ENCODE measurements at regions not wholly inside any gene's neighbourhood (a gene's known extent, or its start where the extent isn't known, plus 50 kb on each side); places are given as distances from the start of the nearest gene placed in this dataset.
A peak's percentile ranks its signal among the peaks of the same experiment; 100 is the strongest.
"Not testable (repeated sequence)": the region's sequence is repeated elsewhere in the genome, so short reads cannot be mapped to it uniquely, and the experiment has no call there.

GRCh38 chr9:30534896-30535295 lies 1849.5 kb upstream of the ACO1 start:
- no peaks in the 10 kb centered on the region for H3K4me1 ChIP-seq (ENCODE audit: control insufficient read depth, insufficient read depth, low read length)
- H3K36me3 ChIP-seq (ENCODE audit: control insufficient read depth in 2 of 2, insufficient read depth in 1 of 2, low read length in 2 of 2) = no peaks in the 10 kb centered on the region
- H3K9me3 ChIP-seq (ENCODE audit: control insufficient read depth, insufficient read depth, low read depth, low read length) = no peaks in the 10 kb centered on the region
- no peak overlapping the region for H3K27ac ChIP-seq (ENCODE audit: extremely low read depth, low read depth, low read length)
- CTCF ChIA-PET = no interaction called here
- no peak overlapping the region for H3K4me3 ChIP-seq (ENCODE audit: low read depth, low read length)
- POLR2A ChIA-PET = no interaction called here
- TF ChIP-seq ZNF132 (tag by site-specific recombination; IDR thresholded peaks at IDR 0.05; ENCODE audit: borderline replicate concordance) (no peak), ZNF394 (tag by site-specific recombination; IDR thresholded peaks at IDR 0.05; ENCODE audit: borderline replicate concordance) (no peak)

- POLR2A ChIA-PET = no interaction called here
- no peak for TF ChIP-seq ZNF121 (tag by site-specific recombination; IDR thresholded peaks at IDR 0.05)
- peak; percentile 62 for TF ChIP-seq ZNF585B (tag by site-specific recombination; IDR thresholded peaks at IDR 0.05)
- no peaks in the 10 kb centered on the region for H3K4me1 ChIP-seq (ENCODE audit: control insufficient read depth, insufficient read depth, low read length)
These were observed 1847.9 kb upstream of the ACO1 start for GRCh38 chr9:30536494-30536893.

GRCh38 chr9:30539696-30540095 lies 1844.7 kb upstream of the ACO1 start:
- H3K4me3 ChIP-seq (ENCODE audit: low read depth, low read length); H3K36me3 ChIP-seq (ENCODE audit: control insufficient read depth in 2 of 2, insufficient read depth in 1 of 2, low read length in 2 of 2); POLR2A ChIA-PET; CTCF ChIA-PET; H3K9me3 ChIP-seq (ENCODE audit: control insufficient read depth, insufficient read depth, low read depth, low read length); H3K4me1 ChIP-seq (ENCODE audit: control insufficient read depth, insufficient read depth, low read length); H3K27ac ChIP-seq (ENCODE audit: extremely low read depth, low read depth, low read length): not testable (repeated sequence)

More at GRCh38 chr9:30536494-30536893, 1847.9 kb upstream of the ACO1 start:
- Histone ChIP-seq H3K27ac (ENCODE audit: extremely low read depth, low read depth, low read length) (no peak overlapping the region), H3K9me3 (ENCODE audit: control insufficient read depth, insufficient read depth, low read depth, low read length) (no peaks in the 10 kb centered on the region), H3K4me3 (ENCODE audit: low read depth, low read length) (no peak overlapping the region), H3K36me3 (ENCODE audit: control insufficient read depth in 2 of 2, insufficient read depth in 1 of 2, low read length in 2 of 2) (no peaks in the 10 kb centered on the region)
- CTCF ChIA-PET = no interaction called here

- POLR2A ChIA-PET = interaction anchor here (1.1 kb wide), 1 partner anchor 56 kb away, joined by 3 read pairs; no protein-coding TSS in a partner anchor
- Histone ChIP-seq H3K4me3 (ENCODE audit: low read depth, low read length) (no peak overlapping the region), H3K36me3 (ENCODE audit: control insufficient read depth in 2 of 2, insufficient read depth in 1 of 2, low read length in 2 of 2) (no peaks in the 10 kb centered on the region), H3K27ac (ENCODE audit: extremely low read depth, low read depth, low read length) (no peak overlapping the region), H3K4me1 (ENCODE audit: control insufficient read depth, insufficient read depth, low read length) (no peaks in the 10 kb centered on the region), H3K9me3 (ENCODE audit: control insufficient read depth, insufficient read depth, low read depth, low read length) (no peaks in the 10 kb centered on the region)
- TF ChIP-seq GLI4 (tag by site-specific recombination; IDR thresholded peaks at IDR 0.05) (no peak), ZNF155 (tag by site-specific recombination; IDR thresholded peaks at IDR 0.05) (no peak), ZBTB49 (tag by site-specific recombination; IDR thresholded peaks at IDR 0.05; ENCODE audit: low read depth) (no peak), ZNF292 (tag by site-specific recombination; IDR thresholded peaks at IDR 0.05; ENCODE audit: borderline replicate concordance, low read depth) (no peak)
- CTCF ChIA-PET = no interaction called here
These were observed 1809.9 kb upstream of the ACO1 start for GRCh38 chr9:30574355-30575151.

- no peak overlapping the region for H3K27ac ChIP-seq (ENCODE audit: extremely low read depth, low read depth, low read length)
- H3K4me1 ChIP-seq (ENCODE audit: control insufficient read depth, insufficient read depth, low read length) = no peaks in the 10 kb centered on the region
- no peaks in the 10 kb centered on the region for H3K36me3 ChIP-seq (ENCODE audit: control insufficient read depth in 2 of 2, insufficient read depth in 1 of 2, low read length in 2 of 2)
- TF ChIP-seq OVOL3 (tag by site-specific recombination; IDR thresholded peaks at IDR 0.05) (no peak), INSM2 (tag by site-specific recombination; IDR thresholded peaks at IDR 0.05) (no peak), ZNF629 (tag by site-specific recombination; IDR thresholded peaks at IDR 0.05) (no peak), ZNF239 (tag by site-specific recombination; IDR thresholded peaks at IDR 0.05) (no peak), ZNF701 (tag by site-specific recombination; IDR thresholded peaks at IDR 0.05) (no peak), ZNF146 (tag by site-specific recombination; IDR thresholded peaks at IDR 0.05) (no peak), ELK4 (IDR thresholded peaks at IDR 0.05; ENCODE audit: borderline replicate concordance, low read depth, low read length) (no peak), SCRT2 (tag by site-specific recombination; IDR thresholded peaks at IDR 0.05) (no peak), ZFP41 (tag by site-specific recombination; IDR thresholded peaks at IDR 0.05; ENCODE audit: borderline replicate concordance) (no peak), ZNF785 (tag by site-specific recombination; IDR thresholded peaks at IDR 0.05) (no peak), ZNF274 (IDR thresholded peaks at IDR 0.05; ENCODE audit: low read length) (no peak), ZNF274 (tag by site-specific recombination; IDR thresholded peaks at IDR 0.05; ENCODE audit: borderline replicate concordance) (no peak)
- no peak overlapping the region for H3K4me3 ChIP-seq (ENCODE audit: low read depth, low read length)
- H3K9me3 ChIP-seq (ENCODE audit: control insufficient read depth, insufficient read depth, low read depth, low read length) = no peaks in the 10 kb centered on the region
- POLR2A ChIA-PET = no interaction called here
- CTCF ChIA-PET = no interaction called here
These were observed 1809.2 kb upstream of the ACO1 start for GRCh38 chr9:30575218-30575617.

Data from HEK293 (cell line).